K562 (cell line): ENCODE measurements at regions not wholly inside any gene's neighbourhood (a gene's known extent, or its start where the extent isn't known, plus 50 kb on each side); places are given as distances from the start of the nearest gene placed in this dataset.

Source experiments
- CREB1 ChIP-seq, 2 experiments: sonication (generic) in 1 of 2; formaldehyde crosslinking in 1 of 2; IDR thresholded peaks; 2 replicates each; pipeline versions ENCODE4 v1.6.1 to v1.8.0; 2012 to 2022; ENCODE audit warnings: inconsistent platforms in 1 of 2, mild to moderate bottlenecking in 1 of 2, missing genetic modification reagents in 1 of 2, moderate library complexity in 1 of 2
- FOXK2 ChIP-seq, 2 experiments: fragments of 450-650 bp; IDR thresholded peaks in 1 of 2; conservative IDR thresholded peaks in 1 of 2; 2 replicates each; pipeline ENCODE4 v1.6.1; 2016; ENCODE audit warnings: low read depth in 2 of 2, mild to moderate bottlenecking in 1 of 2
- MEF2D ChIP-seq: conservative IDR thresholded peaks from 2 replicates; pipeline ENCODE4 v1.6.1; 2016; ENCODE audit warnings: low read depth, missing genetic modification characterization, missing compliant biosample characterization
- NCOA2 ChIP-seq, 2 experiments: fragments of 450-650 bp; IDR thresholded peaks; 2 replicates each; pipeline ENCODE4 v1.6.1; 2018; ENCODE audit warnings: mild to moderate bottlenecking in 2 of 2, moderate library complexity in 1 of 2; ENCODE audit not compliant: partially characterized antibody in 2 of 2
- PHF21A ChIP-seq: fragments of 450-650 bp; IDR thresholded peaks from 2 replicates; pipeline ENCODE4 v1.6.1; 2017; ENCODE audit warnings: low read depth, borderline replicate concordance
- POLR2AphosphoS5 ChIP-seq: IDR thresholded peaks from 2 replicates; pipeline ENCODE4 v1.6.1; 2011; ENCODE audit warnings: mild to moderate bottlenecking, low read depth, low read length, moderate library complexity; ENCODE audit not compliant: control insufficient read depth, insufficient read depth
- TBL1XR1 ChIP-seq, 2 experiments: IDR thresholded peaks; 2 replicates each; pipeline ENCODE4 v1.6.1; 2012; ENCODE audit warnings: improper control_type of control experiment in 2 of 2, low read length in 2 of 2, mild to moderate bottlenecking in 1 of 2
- THRAP3 ChIP-seq: fragments of 450-650 bp; IDR thresholded peaks from 2 replicates; pipeline ENCODE4 v1.6.1; 2016; ENCODE audit warnings: mild to moderate bottlenecking, inconsistent platforms, borderline replicate concordance
- TF ChIP-seq, protein P1 (sequence below), 3 experiments: IDR thresholded peaks in 2 of 3; conservative IDR thresholded peaks in 1 of 3; 2 replicates each; pipeline ENCODE4 v1.5.1; 2011 to 2012; ENCODE audit warnings: low read length in 3 of 3, mild to moderate bottlenecking in 3 of 3, control low read depth in 2 of 3, improper control_type of control experiment in 1 of 3, inconsistent platforms in 1 of 3, low read depth in 1 of 3, mixed read lengths in 1 of 3, moderate library complexity in 1 of 3; ENCODE audit not compliant: insufficient read depth in 2 of 3
- TF ChIP-seq, protein P2 (sequence below): fragments of 450-650 bp; formaldehyde crosslinking; IDR thresholded peaks from 2 replicates; pipeline ENCODE4 v1.4.0; 2022; ENCODE audit warnings: mild to moderate bottlenecking, moderate library complexity

DNA sequence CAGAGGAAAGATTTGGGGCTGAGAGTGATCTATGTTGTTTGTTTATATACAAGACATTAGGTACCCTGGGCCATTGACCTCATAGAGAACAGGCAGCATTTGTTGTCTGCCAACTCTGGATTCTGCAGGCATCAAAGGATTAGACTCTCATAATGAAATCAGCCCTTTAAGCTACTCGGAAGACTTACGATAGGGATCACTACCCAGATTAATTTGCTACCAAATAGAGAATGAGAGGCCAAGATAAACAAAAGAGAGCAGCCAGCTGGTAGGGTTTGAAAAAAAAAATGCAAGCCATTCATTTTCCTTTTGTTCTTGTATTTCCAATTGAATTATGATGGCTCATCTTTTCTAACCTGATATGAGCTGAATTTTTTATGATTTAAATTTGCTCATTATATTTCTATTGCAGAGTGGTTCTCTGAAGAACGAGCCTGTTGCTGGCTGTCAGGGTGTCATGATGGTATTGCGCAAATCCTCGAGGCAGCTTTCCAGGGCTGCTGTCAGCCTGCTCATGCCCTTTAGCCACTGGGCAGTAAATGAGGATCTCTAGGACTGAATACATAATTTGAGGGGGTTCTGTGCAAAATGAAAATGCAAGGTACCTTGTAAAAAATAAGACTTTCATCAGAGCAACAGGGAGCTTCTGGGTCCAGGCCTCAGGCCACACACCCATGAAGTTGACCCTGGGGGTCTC, 116.4 kb upstream of the KCNJ15 start:
- TF ChIP-seq, protein P1, sequence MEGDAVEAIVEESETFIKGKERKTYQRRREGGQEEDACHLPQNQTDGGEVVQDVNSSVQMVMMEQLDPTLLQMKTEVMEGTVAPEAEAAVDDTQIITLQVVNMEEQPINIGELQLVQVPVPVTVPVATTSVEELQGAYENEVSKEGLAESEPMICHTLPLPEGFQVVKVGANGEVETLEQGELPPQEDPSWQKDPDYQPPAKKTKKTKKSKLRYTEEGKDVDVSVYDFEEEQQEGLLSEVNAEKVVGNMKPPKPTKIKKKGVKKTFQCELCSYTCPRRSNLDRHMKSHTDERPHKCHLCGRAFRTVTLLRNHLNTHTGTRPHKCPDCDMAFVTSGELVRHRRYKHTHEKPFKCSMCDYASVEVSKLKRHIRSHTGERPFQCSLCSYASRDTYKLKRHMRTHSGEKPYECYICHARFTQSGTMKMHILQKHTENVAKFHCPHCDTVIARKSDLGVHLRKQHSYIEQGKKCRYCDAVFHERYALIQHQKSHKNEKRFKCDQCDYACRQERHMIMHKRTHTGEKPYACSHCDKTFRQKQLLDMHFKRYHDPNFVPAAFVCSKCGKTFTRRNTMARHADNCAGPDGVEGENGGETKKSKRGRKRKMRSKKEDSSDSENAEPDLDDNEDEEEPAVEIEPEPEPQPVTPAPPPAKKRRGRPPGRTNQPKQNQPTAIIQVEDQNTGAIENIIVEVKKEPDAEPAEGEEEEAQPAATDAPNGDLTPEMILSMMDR (IDR thresholded peaks at IDR 0.05 in 2 of 3, conservative IDR thresholded peaks at IDR 0.05 in 1 of 3; ENCODE audit: insufficient read depth in 2 of 3, low read depth in 1 of 3, low read length in 3 of 3), result no peak
- no peak for TF ChIP-seq THRAP3
- no peak for TF ChIP-seq CREB1 (IDR thresholded peaks at IDR 0.05)
- TF ChIP-seq CREB1 (CRISPR knock-in tag; IDR thresholded peaks at IDR 0.05), result no peak
- no peak for TF ChIP-seq TBL1XR1 (IDR thresholded peaks at IDR 0.05; ENCODE audit: low read length in 2 of 2)
- TF ChIP-seq FOXK2 (conservative IDR thresholded peaks at IDR 0.05 in 1 of 2, IDR thresholded peaks at IDR 0.05 in 1 of 2; ENCODE audit: low read depth in 2 of 2), result no peak
- TF ChIP-seq, protein P2, sequence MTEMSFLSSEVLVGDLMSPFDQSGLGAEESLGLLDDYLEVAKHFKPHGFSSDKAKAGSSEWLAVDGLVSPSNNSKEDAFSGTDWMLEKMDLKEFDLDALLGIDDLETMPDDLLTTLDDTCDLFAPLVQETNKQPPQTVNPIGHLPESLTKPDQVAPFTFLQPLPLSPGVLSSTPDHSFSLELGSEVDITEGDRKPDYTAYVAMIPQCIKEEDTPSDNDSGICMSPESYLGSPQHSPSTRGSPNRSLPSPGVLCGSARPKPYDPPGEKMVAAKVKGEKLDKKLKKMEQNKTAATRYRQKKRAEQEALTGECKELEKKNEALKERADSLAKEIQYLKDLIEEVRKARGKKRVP (CRISPR knock-in tag), result no peak
- TF ChIP-seq POLR2AphosphoS5, result no peak
- no peak for TF ChIP-seq NCOA2 (IDR thresholded peaks at IDR 0.05; ENCODE audit: partially characterized antibody in 2 of 2)
- no peak for TF ChIP-seq MEF2D (tag)
- no peak for TF ChIP-seq PHF21A
